Right forelimb (tissue), 1 donor: ENCODE measurements at regions not wholly inside any gene's neighbourhood (a gene's known extent, or its start where the extent isn't known, plus 50 kb on each side); places are given as distances from the start of the nearest gene placed in this dataset.
"Not testable (repeated sequence)": the region's sequence is repeated elsewhere in the genome, so short reads cannot be mapped to it uniquely, and the experiment has no call there.

Experiments used
- DNase-seq: peaks from one replicate; pipeline ENCODE4 v3.0.0-alpha.2; 2018

GRCh38 chrX:9349572-9350494, 115.0 kb upstream of the TBL1X start:
- DNase-seq: no peak

GRCh38 chrX:9351126-9351525, 113.7 kb upstream of the TBL1X start:
- no peak for DNase-seq

GRCh38 chrX:9352243-9352642, 112.6 kb upstream of the TBL1X start:
- no peak for DNase-seq

GRCh38 chrX:9352694-9353411, 112.0 kb upstream of the TBL1X start:
- DNase-seq: no peak

- no peak for DNase-seq
Measured at GRCh38 chrX:9354918-9355317, 109.9 kb upstream of the TBL1X start.

GRCh38 chrX:9355739-9356138, 109.1 kb upstream of the TBL1X start:
- DNase-seq: no peak

- DNase-seq: no peak
Measured at GRCh38 chrX:9356846-9357245, 108.0 kb upstream of the TBL1X start.

GRCh38 chrX:9357518-9358114, 107.2 kb upstream of the TBL1X start:
- no peak for DNase-seq

GRCh38 chrX:9362363-9362928, 102.4 kb upstream of the TBL1X start:
- DNase-seq: no peak

- no peak for DNase-seq
Measured at GRCh38 chrX:9367421-9367820, 97.4 kb upstream of the TBL1X start.

- no peak for DNase-seq
Measured at GRCh38 chrX:9368262-9368661, 96.6 kb upstream of the TBL1X start.

GRCh38 chrX:9369802-9370291, 95.0 kb upstream of the TBL1X start:
- DNase-seq: no peak

GRCh38 chrX:9370893-9371292, 94.0 kb upstream of the TBL1X start:
- no peak for DNase-seq

- no peak for DNase-seq
Measured at GRCh38 chrX:9372866-9373265, 92.0 kb upstream of the TBL1X start.

GRCh38 chrX:9373789-9374188, 91.1 kb upstream of the TBL1X start:
- no peak for DNase-seq

- DNase-seq: no peak
Measured at GRCh38 chrX:9374555-9374954, 90.3 kb upstream of the TBL1X start.

GRCh38 chrX:9376111-9376510, 88.7 kb upstream of the TBL1X start:
- no peak for DNase-seq

- not testable (repeated sequence) for DNase-seq
Measured at GRCh38 chrX:9377216-9377615, 87.6 kb upstream of the TBL1X start.

- no peak for DNase-seq
Measured at GRCh38 chrX:9378980-9379696, 85.7 kb upstream of the TBL1X start.

- no peak for DNase-seq
Measured at GRCh38 chrX:9379697-9380551, 84.9 kb upstream of the TBL1X start.

GRCh38 chrX:9383655-9384054, 81.2 kb upstream of the TBL1X start:
- DNase-seq: no peak

GRCh38 chrX:9388450-9388849, 76.4 kb upstream of the TBL1X start:
- no peak for DNase-seq
